Right lobe of liver (tissue), 4 donors: ENCODE measurements at regions not wholly inside any gene's neighbourhood (a gene's known extent, or its start where the extent isn't known, plus 50 kb on each side); places are given as distances from the start of the nearest gene placed in this dataset.

Experiments
- POLR2A ChIP-seq: fragments of 450-650 bp; IDR thresholded peaks from one replicate; pipeline ENCODE4 v1.6.1; 2017; ENCODE audit warnings: antibody characterized with exemption, mild to moderate bottlenecking
- TF ChIP-seq, protein P1 (sequence below), 4 donors: fragments of 200-600 bp in 3 of 4; fragments of 450-650 bp in 1 of 4; IDR thresholded peaks; one replicate each; pipeline versions ENCODE4 v1.5.1 to v1.8.0; 2016 to 2022; ENCODE audit warnings: antibody characterized with exemption in 4 of 4, mild to moderate bottlenecking in 2 of 4
- donor health status: DM: no; HTN: no; CAD: no.
- donor health status: DM: no; HTN: no; CAD: no.
- donor health status: DM: no; HTN: yes; CAD: no.

DNA sequence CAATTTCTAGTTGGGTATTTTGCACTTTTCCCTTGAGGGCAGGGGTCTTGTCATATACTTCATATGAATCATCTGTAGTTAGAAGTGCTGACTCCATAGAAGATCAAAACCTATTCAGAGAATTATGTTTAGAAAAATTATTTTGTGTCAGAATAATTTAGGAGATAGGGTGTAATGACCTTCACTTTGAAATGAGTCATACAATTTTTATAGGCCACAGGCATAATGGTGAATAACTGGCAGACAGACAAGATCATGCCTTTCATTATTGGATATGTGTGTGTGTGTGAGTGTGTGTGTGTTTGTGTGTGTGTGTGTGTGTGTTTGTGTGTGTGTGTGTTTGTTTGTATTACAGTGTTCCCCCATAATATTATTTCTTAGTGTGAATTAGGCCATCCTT lies 523.0 kb downstream of the ANKRD7 start:
- no peak for TF ChIP-seq POLR2A
- TF ChIP-seq, protein P1, sequence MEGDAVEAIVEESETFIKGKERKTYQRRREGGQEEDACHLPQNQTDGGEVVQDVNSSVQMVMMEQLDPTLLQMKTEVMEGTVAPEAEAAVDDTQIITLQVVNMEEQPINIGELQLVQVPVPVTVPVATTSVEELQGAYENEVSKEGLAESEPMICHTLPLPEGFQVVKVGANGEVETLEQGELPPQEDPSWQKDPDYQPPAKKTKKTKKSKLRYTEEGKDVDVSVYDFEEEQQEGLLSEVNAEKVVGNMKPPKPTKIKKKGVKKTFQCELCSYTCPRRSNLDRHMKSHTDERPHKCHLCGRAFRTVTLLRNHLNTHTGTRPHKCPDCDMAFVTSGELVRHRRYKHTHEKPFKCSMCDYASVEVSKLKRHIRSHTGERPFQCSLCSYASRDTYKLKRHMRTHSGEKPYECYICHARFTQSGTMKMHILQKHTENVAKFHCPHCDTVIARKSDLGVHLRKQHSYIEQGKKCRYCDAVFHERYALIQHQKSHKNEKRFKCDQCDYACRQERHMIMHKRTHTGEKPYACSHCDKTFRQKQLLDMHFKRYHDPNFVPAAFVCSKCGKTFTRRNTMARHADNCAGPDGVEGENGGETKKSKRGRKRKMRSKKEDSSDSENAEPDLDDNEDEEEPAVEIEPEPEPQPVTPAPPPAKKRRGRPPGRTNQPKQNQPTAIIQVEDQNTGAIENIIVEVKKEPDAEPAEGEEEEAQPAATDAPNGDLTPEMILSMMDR (IDR thresholded peaks at IDR 0.05), result no peak
